Fibroblast of skin of scalp (primary cell): ENCODE measurements at regions not wholly inside any gene's neighbourhood (a gene's known extent, or its start where the extent isn't known, plus 50 kb on each side); places are given as distances from the start of the nearest gene placed in this dataset.
"Not testable (repeated sequence)": the region's sequence is repeated elsewhere in the genome, so short reads cannot be mapped to it uniquely, and the experiment has no call there.

ENCODE experiments used
- DNase-seq: peaks from one replicate; pipeline ENCODE4 v3.0.0-alpha.2; 2013

- no peak for DNase-seq
These were observed 251.9 kb downstream of the PAPSS1 start for GRCh38 chr4:107468156-107468555.

GRCh38 chr4:107467461-107467860 lies 252.6 kb downstream of the PAPSS1 start:
- no peak for DNase-seq

DNA sequence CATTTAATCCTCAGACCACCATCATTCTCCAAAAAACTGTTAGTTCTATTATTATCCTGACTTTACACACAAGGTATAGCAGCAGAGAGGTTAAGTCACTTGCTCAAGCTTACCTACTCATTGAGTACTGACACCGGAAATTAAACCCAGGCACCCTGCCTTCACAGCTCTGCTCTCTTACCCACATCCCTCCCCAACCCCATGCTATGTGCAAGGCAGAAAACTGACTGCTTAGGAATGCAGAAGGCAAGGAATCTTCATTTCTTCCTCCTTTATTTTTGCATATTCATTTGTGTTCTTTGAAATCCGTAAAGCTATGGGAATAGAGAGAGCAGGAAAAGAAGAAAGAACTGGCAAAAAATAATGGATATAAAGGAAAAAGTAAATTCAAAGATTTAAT lies 261.8 kb downstream of the PAPSS1 start:
- peak; percentile 8 for DNase-seq

GRCh38 chr4:107453987-107454386 lies 266.0 kb downstream of the PAPSS1 start:
- no peak for DNase-seq

DNA sequence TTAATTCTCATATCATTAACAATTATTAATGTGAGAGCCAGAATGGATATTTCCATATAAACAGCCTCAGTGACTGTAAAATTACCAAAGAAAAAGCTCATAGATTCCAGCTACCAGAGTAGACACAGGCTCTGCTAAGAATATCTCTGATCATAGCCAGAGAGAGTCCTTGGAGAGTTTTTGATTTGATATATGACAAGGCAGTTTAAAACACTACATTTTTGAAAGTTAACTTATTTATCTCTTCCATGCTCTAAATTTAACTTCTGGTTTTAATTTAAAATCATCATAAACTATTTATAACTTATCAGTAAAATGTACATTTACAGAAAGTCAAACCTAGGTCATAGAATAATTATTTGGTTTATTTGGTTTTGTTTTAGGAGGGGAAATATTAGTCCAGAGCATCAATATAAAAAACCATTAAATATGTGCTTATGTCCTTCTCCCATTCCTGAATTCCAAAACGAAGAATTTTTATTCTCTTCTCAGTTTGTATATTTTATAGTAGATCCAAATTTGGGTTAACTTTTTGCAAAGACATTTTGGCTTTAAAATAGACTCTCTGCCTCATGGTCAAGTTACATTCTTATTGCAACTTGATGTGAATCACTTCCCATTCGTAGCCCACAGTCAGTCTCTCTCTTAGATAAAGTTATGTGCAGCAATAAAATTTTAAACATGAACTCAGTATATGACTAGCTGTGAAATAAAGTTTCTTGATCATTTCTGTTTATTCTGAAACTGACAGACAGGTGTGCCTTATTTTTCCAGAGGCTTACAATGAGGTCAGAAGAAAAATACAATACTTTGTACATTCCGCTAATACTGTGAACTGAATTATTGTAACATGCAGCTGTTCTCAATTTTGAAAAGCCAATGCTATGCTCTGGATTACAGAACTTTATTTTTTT lies 267.1 kb downstream of the PAPSS1 start:
- no peak for DNase-seq

DNA sequence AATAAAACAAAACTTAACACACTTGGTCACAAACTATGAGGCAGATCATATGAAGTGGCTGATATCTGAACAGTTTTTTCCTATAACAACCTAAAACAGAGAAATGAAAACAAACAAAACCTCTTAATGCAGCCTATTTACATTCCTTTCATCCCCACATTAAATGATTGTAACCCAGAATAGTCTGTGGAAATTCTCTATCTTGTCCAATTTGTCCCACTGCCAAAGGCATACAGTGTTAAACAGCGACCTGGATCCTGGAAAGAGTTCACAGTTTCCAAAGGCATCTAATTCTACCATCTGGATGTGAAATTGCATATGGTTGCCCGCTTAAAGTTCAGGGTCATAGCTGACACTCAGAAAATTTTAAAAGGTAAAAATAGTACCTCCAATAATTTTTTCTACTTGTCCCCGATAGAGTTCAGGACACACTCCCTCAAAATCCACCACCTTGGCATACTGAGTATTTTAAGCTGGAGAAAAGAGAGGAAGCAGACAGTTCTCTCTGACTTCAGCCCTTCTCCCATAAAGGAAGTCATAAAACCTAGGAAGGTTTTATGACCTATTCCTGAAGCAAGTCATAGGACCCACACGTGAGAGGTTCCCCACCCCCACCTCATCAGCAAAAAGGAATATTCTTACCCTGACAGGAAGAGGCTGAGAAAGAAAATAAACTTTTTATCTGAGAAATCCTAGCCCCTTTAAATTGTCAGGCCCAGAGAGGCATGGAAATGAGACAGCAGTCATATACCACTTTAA lies 270.2 kb downstream of the PAPSS1 start:
- DNase-seq = no peak

GRCh38 chr4:107442538-107443111 lies 277.4 kb downstream of the PAPSS1 start:
- no peak for DNase-seq

- DNase-seq = no peak
These were observed 280.6 kb downstream of the PAPSS1 start for GRCh38 chr4:107439401-107439800.

GRCh38 chr4:107436471-107436870 lies 283.6 kb downstream of the PAPSS1 start:
- DNase-seq = not testable (repeated sequence)

GRCh38 chr4:107432451-107432850 lies 287.6 kb downstream of the PAPSS1 start:
- DNase-seq = peak; percentile 24

GRCh38 chr4:107423677-107424405 lies 296.2 kb downstream of the PAPSS1 start:
- no peak for DNase-seq

DNA sequence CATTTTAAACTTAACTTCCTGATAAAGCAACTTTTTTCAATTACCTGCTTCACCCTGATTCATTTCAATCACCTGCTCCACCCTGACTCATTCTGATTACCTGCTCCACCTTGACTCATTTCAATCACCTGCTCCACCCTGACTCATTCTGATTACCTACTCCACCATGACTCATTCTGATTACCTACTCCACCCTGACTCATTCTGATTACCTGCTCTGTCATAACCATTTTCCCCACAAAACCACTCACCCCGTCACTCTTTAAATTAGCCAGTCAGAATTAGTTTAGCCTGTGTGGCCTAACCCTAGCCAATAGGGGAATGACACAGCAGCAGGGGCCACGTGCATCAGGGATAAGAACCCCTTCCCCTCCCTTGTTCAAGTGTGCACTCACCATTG lies 300.5 kb downstream of the PAPSS1 start:
- DNase-seq = not testable (repeated sequence)

GRCh38 chr4:107419052-107419451 lies 301.0 kb downstream of the PAPSS1 start:
- DNase-seq = no peak

DNA sequence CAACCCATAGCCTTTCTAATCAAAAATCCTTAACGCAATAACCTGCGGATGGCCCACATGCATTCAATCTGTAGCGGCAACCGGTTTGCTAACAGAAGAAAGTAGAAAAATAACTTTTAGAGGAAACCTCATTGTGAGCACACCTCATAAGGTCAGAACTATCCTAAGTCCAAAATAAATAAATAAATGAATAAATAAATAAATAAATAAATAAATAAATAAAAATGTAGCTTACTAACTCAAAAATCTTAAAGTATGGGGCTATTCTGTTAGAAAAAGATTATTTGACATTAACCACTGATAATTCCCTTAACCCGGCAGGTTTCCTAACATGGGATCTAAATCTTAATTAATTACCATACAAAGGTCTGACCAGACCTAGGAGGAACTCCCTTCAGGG lies 304.5 kb downstream of the PAPSS1 start:
- DNase-seq = not testable (repeated sequence)

DNA sequence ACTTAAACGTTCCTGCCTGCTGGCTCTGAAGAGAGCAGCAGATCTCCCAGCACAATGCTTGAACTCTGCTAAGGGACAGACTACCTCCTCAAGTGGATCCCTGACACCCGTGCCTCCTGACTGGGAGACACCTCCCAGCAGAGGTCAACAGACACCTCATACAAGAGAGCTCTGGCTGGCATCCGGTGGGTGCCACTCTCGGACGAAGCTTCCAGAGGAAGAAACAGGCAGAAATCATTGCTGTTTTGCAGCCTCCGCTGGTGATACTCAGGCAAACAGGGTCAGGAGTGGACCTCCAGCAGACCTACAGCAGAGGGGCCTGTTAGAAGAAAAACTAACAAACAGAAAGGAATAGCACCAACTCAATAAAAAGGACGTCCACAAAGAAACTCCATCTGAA lies 310.2 kb downstream of the PAPSS1 start:
- not testable (repeated sequence) for DNase-seq

DNA sequence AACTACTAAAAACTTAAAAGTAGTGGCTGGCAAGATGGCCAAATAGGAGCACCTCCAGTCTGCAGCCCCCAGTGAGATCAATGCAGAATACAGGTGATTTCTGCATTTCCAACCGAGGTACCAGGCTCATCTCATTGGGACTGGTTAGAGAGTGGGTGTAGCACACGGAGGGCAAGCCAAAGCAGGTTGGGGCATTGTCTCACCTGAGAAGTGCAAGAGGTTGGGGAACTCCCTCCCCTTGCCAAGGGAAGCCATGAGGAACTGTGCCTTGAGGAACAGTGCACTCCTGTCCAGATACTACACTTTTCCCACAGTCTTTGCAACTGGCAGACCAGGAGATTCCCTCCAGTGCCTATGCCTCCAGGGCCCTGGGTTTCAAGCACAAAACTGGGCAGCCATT lies 311.1 kb downstream of the PAPSS1 start:
- DNase-seq = no peak

- DNase-seq = no peak
These were observed 315.3 kb downstream of the PAPSS1 start for GRCh38 chr4:107404591-107405300.

DNA sequence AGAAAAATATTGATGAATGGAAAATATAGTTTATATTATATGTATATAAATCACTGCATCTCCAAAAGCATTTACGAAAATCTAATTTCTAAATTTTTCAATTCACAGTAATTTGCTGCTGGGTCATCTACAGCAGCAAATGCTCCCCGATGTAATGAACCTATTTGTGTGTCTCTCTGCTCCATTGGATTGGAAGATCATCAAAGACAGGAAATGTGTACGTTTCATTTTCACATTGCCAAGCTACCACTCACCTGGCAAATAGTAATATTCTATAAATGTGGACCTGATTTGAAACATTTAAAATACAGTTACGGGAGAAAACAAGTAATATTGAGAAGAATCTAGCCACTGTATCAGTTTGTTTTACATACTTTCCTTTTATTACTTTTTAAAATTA lies 317.7 kb downstream of the PAPSS1 start:
- DNase-seq = no peak

DNA sequence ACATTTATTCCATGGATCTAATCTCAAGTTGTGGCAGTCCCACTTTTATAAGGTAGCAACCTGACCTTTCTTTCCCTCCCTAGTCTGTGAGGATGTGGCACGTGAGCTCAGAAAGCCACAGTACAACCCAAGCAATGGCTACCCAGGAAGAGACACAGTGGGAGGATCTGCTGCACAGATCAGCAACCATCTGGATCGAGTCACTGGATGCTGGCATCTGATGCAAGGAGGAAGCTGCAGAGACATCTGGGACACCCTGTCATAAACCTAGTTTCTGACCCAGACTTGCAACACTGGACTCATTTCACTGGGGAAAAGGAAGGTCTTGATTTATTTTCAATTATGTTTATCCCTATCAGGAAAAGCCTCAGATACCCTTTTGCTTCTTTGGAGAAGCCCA lies 327.1 kb downstream of the PAPSS1 start:
- DNase-seq = peak; percentile 48

GRCh38 chr4:107392380-107392779 lies 327.7 kb downstream of the PAPSS1 start:
- DNase-seq = no peak

GRCh38 chr4:107391630-107392028 lies 328.4 kb downstream of the PAPSS1 start:
- DNase-seq = peak; percentile 18
